Coronary artery (tissue), 2 donors: ENCODE measurements at regions not wholly inside any gene's neighbourhood (a gene's known extent, or its start where the extent isn't known, plus 50 kb on each side); places are given as distances from the start of the nearest gene placed in this dataset.

Experiments used
- DNase-seq: peaks from one replicate; pipeline ENCODE4 v3.0.0-alpha.2; 2017; ENCODE audit warnings: low spot score
- H3K27ac ChIP-seq, 2 donors: fragments of 200-600 bp; sonication (generic); one replicate each; pipeline ENCODE4 v1.5.1; 2016 to 2019
- H3K4me3 ChIP-seq: fragments of 200-600 bp; sonication (generic); 2 replicates; pipeline ENCODE4 v1.5.1; 2016; ENCODE audit warnings: mild to moderate bottlenecking, moderate library complexity
- CTCF ChIP-seq: fragments of 200-600 bp; sonication (generic); IDR thresholded peaks from one replicate; pipeline ENCODE4 v1.5.1; 2019; ENCODE audit warnings: antibody characterized with exemption

- H3K27ac ChIP-seq, result no peak overlapping the region
- H3K4me3 ChIP-seq, result no peak overlapping the region
- no peak for TF ChIP-seq CTCF
- DNase-seq, result no peak
Measured at GRCh38 chr5:28463728-28464127, 1425.3 kb upstream of the CDH9 start.

GRCh38 chr5:28451483-28451882 is 1413.1 kb upstream of the CDH9 start:
- Histone ChIP-seq H3K27ac (no peak overlapping the region), H3K4me3 (no peak overlapping the region)
- DNase-seq, result no peak
- TF ChIP-seq CTCF, result no peak

- no peak overlapping the region for H3K4me3 ChIP-seq
- H3K27ac ChIP-seq, result no peak overlapping the region
- no peak for DNase-seq
- no peak for TF ChIP-seq CTCF
Measured at GRCh38 chr5:28450997-28451396, 1412.6 kb upstream of the CDH9 start.

- no peak for DNase-seq
- no peak for TF ChIP-seq CTCF
- Histone ChIP-seq H3K4me3 (no peak overlapping the region), H3K27ac (no peak overlapping the region)
Measured at GRCh38 chr5:28448791-28449190, 1410.4 kb upstream of the CDH9 start.

GRCh38 chr5:28430565-28431178 is 1392.3 kb upstream of the CDH9 start:
- TF ChIP-seq CTCF, result no peak
- DNase-seq, result no peak
- H3K4me3 ChIP-seq, result no peak overlapping the region
- no peak overlapping the region for H3K27ac ChIP-seq

- no peak overlapping the region for H3K4me3 ChIP-seq
- no peak overlapping the region for H3K27ac ChIP-seq
- no peak for DNase-seq
- TF ChIP-seq CTCF, result no peak
Measured at GRCh38 chr5:28421141-28421540, 1382.8 kb upstream of the CDH9 start.

GRCh38 chr5:28415791-28416443 is 1377.5 kb upstream of the CDH9 start:
- no peak for DNase-seq
- Histone ChIP-seq H3K4me3 (no peak overlapping the region), H3K27ac (no peak overlapping the region)
- no peak for TF ChIP-seq CTCF
